Posterior cingulate gyrus (tissue), 11 donors: ENCODE measurements at regions not wholly inside any gene's neighbourhood (a gene's known extent, or its start where the extent isn't known, plus 50 kb on each side); places are given as distances from the start of the nearest gene placed in this dataset.

Experiments used
- DNase-seq, 10 donors: peaks; one replicate each; pipeline versions ENCODE4 v3.0.0 to v3.0.0-alpha.2; 2020 to 2021; ENCODE audit warnings: mixed read lengths in 3 of 10
- intact Hi-C: fragments of 100-400 bp; cut with DNase I; formaldehyde crosslinking; loops from one replicate; pipeline ENCODE4 v1.15.1; 2023

GRCh38 chr5:167888393-167888792, 403.1 kb upstream of the WWC1 start:
- intact Hi-C loops, result no loop called here
- DNase-seq, result no peak

- intact Hi-C loops, result no loop called here
- no peak for DNase-seq
Observed at GRCh38 chr5:167889276-167889675, 402.2 kb upstream of the WWC1 start.

- no peak for DNase-seq
- intact Hi-C loops, result no loop called here
Observed at GRCh38 chr5:167892352-167893115, 398.9 kb upstream of the WWC1 start.

GRCh38 chr5:167893271-167893670, 398.2 kb upstream of the WWC1 start:
- DNase-seq, result no peak
- intact Hi-C loops, result no loop called here

GRCh38 chr5:167894631-167895472, 396.6 kb upstream of the WWC1 start:
- intact Hi-C loops, result no loop called here
- no peak for DNase-seq

- intact Hi-C loops, result no loop called here
Observed at GRCh38 chr5:167895899-167896659, 395.4 kb upstream of the WWC1 start.

GRCh38 chr5:167896814-167897213, 394.6 kb upstream of the WWC1 start:
- intact Hi-C loops, result no loop called here
- DNase-seq, result no peak

More at GRCh38 chr5:167895899-167896659, 395.4 kb upstream of the WWC1 start:
- peak in 1 of 10 donors; percentile 58 for DNase-seq

- intact Hi-C loops, result no loop called here
- DNase-seq, result no peak
Observed at GRCh38 chr5:167897371-167897770, 394.1 kb upstream of the WWC1 start.

- DNase-seq, result no peak
- intact Hi-C loops, result no loop called here
Observed at GRCh38 chr5:167898361-167899042, 392.9 kb upstream of the WWC1 start.

- DNase-seq, result no peak
Observed at GRCh38 chr5:167899490-167900070, 391.9 kb upstream of the WWC1 start.

GRCh38 chr5:167900340-167900935, 391.0 kb upstream of the WWC1 start:
- intact Hi-C loops, result no loop called here

More at GRCh38 chr5:167899490-167900070, 391.9 kb upstream of the WWC1 start:
- intact Hi-C loops, result no loop called here

GRCh38 chr5:167902298-167902697, 389.1 kb upstream of the WWC1 start:
- intact Hi-C loops, result no loop called here
- DNase-seq, result no peak

More at GRCh38 chr5:167900340-167900935, 391.0 kb upstream of the WWC1 start:
- no peak for DNase-seq

GRCh38 chr5:167903243-167903642, 388.2 kb upstream of the WWC1 start:
- intact Hi-C loops, result no loop called here
- DNase-seq, result no peak

- intact Hi-C loops, result no loop called here
- DNase-seq, result no peak
Observed at GRCh38 chr5:167903659-167904058, 387.8 kb upstream of the WWC1 start.

GRCh38 chr5:167905919-167906853, 385.3 kb upstream of the WWC1 start:
- intact Hi-C loops, result no loop called here
- no peak for DNase-seq

GRCh38 chr5:167908606-167909005, 382.8 kb upstream of the WWC1 start:
- no peak for DNase-seq
- intact Hi-C loops, result no loop called here

- DNase-seq, result no peak
- intact Hi-C loops, result no loop called here
Observed at GRCh38 chr5:167912941-167913665, 378.3 kb upstream of the WWC1 start.

- intact Hi-C loops, result no loop called here
- no peak for DNase-seq
Observed at GRCh38 chr5:167915237-167915636, 376.2 kb upstream of the WWC1 start.
